Lower lobe of right lung (tissue), 2 donors: ENCODE measurements at regions not wholly inside any gene's neighbourhood (a gene's known extent, or its start where the extent isn't known, plus 50 kb on each side); places are given as distances from the start of the nearest gene placed in this dataset.

Experiments
- ATAC-seq, 2 donors: fragments of 200-7000 bp; cut with Tn5 transposase; one replicate each; pipeline ENCODE4 v1.9.1; 2020 to 2022; ENCODE audit warnings: mild to moderate bottlenecking in 2 of 2, moderate library complexity in 2 of 2
- DNase-seq: peaks from one replicate; pipeline ENCODE4 v3.0.0-alpha.2; 2020
- H3K27ac ChIP-seq: fragments of 200-600 bp; one replicate; pipeline ENCODE4 v1.8.0; 2022
- H3K27me3 ChIP-seq: fragments of 200-600 bp; one replicate; pipeline ENCODE4 v1.8.0; 2022; ENCODE audit warnings: low read depth
- H3K36me3 ChIP-seq: fragments of 200-600 bp; one replicate; pipeline ENCODE4 v1.8.0; 2022; ENCODE audit warnings: mild to moderate bottlenecking
- H3K4me1 ChIP-seq: fragments of 200-600 bp; one replicate; pipeline ENCODE4 v1.8.0; 2022
- H3K4me3 ChIP-seq: fragments of 200-600 bp; one replicate; pipeline ENCODE4 v1.8.0; 2022; ENCODE audit warnings: mild to moderate bottlenecking
- H3K9me3 ChIP-seq: fragments of 200-600 bp; one replicate; pipeline ENCODE4 v1.8.0; 2022
- intact Hi-C: fragments of 100-400 bp; cut with DNase I; formaldehyde crosslinking; loops from one replicate; pipeline ENCODE4 v1.11.0; 2022
- TF ChIP-seq, protein P1 (sequence below): fragments of 200-600 bp; IDR thresholded peaks from one replicate; pipeline ENCODE4 v1.8.0; 2022; ENCODE audit warnings: antibody characterized with exemption, mild to moderate bottlenecking
- donor health status: DM: no; HTN: yes; CAD: no; lungs with severe emphysema.

DNA sequence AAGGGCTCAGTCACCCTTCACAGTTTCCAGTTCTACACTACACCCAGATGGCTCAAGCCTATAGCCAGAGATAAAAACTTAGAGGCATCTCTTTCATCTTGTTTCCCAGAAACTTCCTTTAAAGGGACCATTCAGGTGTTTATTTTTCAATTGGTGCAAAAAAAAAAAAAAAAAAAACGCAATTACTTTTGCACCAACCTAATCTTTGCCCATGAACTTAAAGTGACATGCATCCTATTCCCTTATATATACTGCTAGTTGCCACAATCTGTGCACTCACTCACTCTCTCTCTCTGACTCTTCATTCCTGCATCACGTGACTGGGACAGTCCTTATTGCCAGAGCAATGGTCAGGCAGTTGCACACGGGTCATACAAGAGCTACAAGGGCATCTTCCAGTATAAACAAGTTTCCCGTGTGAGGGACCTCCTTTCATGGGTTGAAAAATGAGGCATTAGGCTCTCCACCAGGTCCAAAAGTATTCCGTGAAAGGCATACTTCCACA is 789.4 kb downstream of the EPHA4 start:
- Histone ChIP-seq H3K36me3 (no peaks in the 10 kb centered on the region), H3K4me1 (no peaks in the 10 kb centered on the region), H3K4me3 (no peak overlapping the region), H3K27ac (no peak overlapping the region), H3K27me3 (no peaks in the 10 kb centered on the region), H3K9me3 (no peaks in the 10 kb centered on the region)
- DNase-seq (no peak), ATAC-seq (no peak)
- TF ChIP-seq, protein P1, sequence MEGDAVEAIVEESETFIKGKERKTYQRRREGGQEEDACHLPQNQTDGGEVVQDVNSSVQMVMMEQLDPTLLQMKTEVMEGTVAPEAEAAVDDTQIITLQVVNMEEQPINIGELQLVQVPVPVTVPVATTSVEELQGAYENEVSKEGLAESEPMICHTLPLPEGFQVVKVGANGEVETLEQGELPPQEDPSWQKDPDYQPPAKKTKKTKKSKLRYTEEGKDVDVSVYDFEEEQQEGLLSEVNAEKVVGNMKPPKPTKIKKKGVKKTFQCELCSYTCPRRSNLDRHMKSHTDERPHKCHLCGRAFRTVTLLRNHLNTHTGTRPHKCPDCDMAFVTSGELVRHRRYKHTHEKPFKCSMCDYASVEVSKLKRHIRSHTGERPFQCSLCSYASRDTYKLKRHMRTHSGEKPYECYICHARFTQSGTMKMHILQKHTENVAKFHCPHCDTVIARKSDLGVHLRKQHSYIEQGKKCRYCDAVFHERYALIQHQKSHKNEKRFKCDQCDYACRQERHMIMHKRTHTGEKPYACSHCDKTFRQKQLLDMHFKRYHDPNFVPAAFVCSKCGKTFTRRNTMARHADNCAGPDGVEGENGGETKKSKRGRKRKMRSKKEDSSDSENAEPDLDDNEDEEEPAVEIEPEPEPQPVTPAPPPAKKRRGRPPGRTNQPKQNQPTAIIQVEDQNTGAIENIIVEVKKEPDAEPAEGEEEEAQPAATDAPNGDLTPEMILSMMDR: no peak
- intact Hi-C loops: no loop called here

DNA sequence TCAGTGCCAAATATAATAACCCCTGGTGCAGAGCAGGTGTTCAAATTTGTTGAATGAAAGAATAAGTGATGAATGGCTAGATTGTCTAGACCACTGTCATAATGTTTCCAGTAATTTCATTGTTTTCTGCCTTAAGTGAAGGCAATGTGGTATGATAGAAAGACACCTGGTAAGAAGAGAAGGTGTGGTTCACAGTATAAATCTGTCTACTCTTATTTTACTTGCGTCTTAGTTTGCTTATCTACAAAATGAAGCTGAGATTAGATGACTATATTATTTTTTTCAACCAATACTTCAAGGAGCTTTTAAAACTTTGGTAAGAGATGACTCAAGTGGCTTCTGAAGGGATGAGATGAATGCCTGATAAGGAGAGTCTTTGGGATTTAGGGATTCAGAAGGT is 788.4 kb downstream of the EPHA4 start:
- intact Hi-C loops: no loop called here
- TF ChIP-seq, protein P1: no peak
- Histone ChIP-seq H3K9me3 (no peaks in the 10 kb centered on the region), H3K36me3 (no peaks in the 10 kb centered on the region), H3K27me3 (no peaks in the 10 kb centered on the region), H3K27ac (no peak overlapping the region), H3K4me1 (no peaks in the 10 kb centered on the region), H3K4me3 (no peak overlapping the region)
- DNase-seq (no peak), ATAC-seq (no peak)

DNA sequence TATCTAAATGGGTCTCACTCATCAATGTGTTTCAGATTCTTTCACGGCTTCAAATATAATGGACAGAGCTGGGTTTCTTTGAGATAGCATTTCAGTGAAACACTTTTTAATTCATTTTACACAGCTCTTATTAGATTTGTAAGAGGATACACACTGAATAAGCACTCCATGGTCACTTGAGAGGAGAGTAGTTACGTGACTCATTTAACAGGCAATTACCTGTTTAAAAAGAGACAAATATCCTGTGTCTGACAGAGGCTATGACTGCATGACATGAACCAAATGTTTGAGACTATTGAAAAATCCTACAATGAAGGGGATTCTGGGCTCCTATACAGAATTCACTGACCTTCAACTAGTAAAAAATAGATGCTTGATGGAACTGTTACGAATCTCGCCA is 786.9 kb downstream of the EPHA4 start:
- DNase-seq (no peak), ATAC-seq (no peak)
- Histone ChIP-seq H3K9me3 (no peaks in the 10 kb centered on the region), H3K4me1 (no peaks in the 10 kb centered on the region), H3K4me3 (no peak overlapping the region), H3K27ac (no peak overlapping the region), H3K36me3 (no peaks in the 10 kb centered on the region), H3K27me3 (no peaks in the 10 kb centered on the region)
- TF ChIP-seq, protein P1: no peak
- intact Hi-C loops: no loop called here

DNA sequence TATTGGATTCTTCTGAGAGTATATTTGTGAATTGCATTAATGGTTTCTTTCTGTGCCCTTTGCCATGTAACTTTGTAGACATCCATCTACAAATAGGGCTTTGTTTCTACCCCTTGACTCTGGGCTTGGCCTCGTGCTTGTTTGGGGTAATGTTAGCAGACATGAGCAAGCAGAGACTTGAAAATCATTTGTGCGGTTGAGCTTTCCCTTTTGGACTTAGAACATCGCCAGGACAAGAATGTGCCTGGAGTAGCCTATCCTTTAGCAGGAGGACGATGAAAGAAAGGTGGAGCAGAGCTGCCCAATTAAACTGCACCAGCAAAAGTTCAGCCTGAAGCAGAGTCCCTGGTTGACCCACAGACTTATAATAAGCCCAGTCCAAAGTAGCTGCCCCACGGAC is 785.9 kb downstream of the EPHA4 start:
- no peaks in the 10 kb centered on the region for H3K27me3 ChIP-seq
- no peak overlapping the region for H3K4me3 ChIP-seq
- intact Hi-C loops: no loop called here
- TF ChIP-seq, protein P1: no peak
- H3K4me1 ChIP-seq: no peaks in the 10 kb centered on the region
- no peak overlapping the region for H3K27ac ChIP-seq
- no peak for DNase-seq
- H3K36me3 ChIP-seq: no peaks in the 10 kb centered on the region
- ATAC-seq: no peak
- H3K9me3 ChIP-seq: no peaks in the 10 kb centered on the region

DNA sequence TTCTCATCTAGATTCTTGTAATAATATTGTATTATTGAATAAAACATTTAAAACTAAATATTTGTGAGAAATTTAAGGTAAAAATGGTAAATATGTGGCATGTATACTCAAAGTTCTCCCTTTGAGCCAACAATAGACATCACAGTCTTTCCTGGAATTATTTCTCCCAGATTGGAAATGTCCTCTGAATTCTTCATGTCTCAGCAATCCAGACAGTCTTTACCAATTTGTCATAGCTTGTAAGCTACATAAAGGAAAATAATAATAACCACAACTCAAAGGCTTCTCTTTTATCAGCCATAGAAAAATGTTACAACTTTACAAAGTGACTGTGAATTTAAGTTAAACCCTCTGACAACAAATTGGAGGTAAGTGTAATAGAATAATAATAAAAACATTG is 784.9 kb downstream of the EPHA4 start:
- DNase-seq (no peak), ATAC-seq (no peak)
- intact Hi-C loops: no loop called here
- H3K27ac ChIP-seq: no peak overlapping the region
- H3K27me3 ChIP-seq: no peaks in the 10 kb centered on the region
- TF ChIP-seq, protein P1: no peak
- H3K4me3 ChIP-seq: no peak overlapping the region
- H3K36me3 ChIP-seq: no peaks in the 10 kb centered on the region
- H3K4me1 ChIP-seq: no peaks in the 10 kb centered on the region
- no peaks in the 10 kb centered on the region for H3K9me3 ChIP-seq

DNA sequence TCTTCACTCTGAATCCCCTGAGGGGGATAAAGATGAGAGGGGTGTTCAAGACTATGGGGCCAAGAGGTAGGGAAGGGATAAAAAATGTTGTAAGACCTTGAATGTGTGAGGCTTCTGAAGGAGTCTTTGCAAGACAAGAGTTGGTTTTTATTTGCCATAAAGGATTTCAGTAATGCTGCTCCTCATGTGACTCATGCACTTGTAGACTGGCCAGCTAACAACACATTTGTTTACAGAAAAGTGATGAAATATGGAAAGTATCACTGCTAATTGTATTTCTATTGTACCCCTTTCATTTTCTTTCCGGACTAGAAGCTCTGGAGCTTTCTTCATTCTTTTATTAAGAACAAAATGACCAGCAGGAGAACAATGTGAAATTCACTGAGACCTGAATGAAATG is 782.1 kb downstream of the EPHA4 start:
- Histone ChIP-seq H3K9me3 (no peaks in the 10 kb centered on the region), H3K4me1 (no peaks in the 10 kb centered on the region), H3K27ac (no peak overlapping the region), H3K36me3 (no peaks in the 10 kb centered on the region), H3K27me3 (no peaks in the 10 kb centered on the region), H3K4me3 (no peak overlapping the region)
- TF ChIP-seq, protein P1: no peak
- ATAC-seq (peak in 1 of 2 donors; percentile 28), DNase-seq (no peak)
- intact Hi-C loops: no loop called here
